A549 (cell line): ENCODE measurements at regions not wholly inside any gene's neighbourhood (a gene's known extent, or its start where the extent isn't known, plus 50 kb on each side); places are given as distances from the start of the nearest gene placed in this dataset.
"Not testable (repeated sequence)": the region's sequence is repeated elsewhere in the genome, so short reads cannot be mapped to it uniquely, and the experiment has no call there.

Experiments
- RNF2 ChIP-seq: fragments of 200-600 bp; sonication (generic); IDR thresholded peaks from 2 replicates; pipeline ENCODE4 v1.6.1; 2016; ENCODE audit warnings: low read depth, mild to moderate bottlenecking, antibody characterized with exemption, moderate library complexity, borderline replicate concordance
- TF ChIP-seq, protein P1 (sequence below): fragments of >200 bp; sonication (Bioruptor Twin); formaldehyde crosslinking; IDR thresholded peaks from 3 replicates; pipeline ENCODE4 v1.5.1; 2016

DNA sequence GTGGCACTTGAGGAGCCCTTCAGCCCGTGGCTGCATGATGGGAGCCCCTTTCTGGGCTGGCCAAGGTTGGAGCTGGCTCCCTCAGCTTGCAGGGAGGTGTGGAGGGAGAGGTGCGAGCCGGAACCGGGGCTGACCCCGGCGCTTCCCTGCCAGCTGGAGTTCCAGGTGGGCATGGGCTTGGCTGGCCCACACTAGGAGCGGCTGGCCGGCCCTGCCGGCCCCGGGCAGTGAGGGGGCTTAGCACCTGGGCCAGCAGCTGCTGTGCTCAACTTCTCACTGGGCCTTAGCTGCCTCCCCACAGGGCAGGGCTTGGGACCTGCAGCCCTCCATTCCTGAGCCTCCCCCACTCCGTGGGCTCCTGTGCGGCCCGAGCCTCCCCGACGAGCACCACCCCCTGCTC, 76.4 kb upstream of the FRG2C start:
- TF ChIP-seq RNF2: not testable (repeated sequence)
- TF ChIP-seq, protein P1, sequence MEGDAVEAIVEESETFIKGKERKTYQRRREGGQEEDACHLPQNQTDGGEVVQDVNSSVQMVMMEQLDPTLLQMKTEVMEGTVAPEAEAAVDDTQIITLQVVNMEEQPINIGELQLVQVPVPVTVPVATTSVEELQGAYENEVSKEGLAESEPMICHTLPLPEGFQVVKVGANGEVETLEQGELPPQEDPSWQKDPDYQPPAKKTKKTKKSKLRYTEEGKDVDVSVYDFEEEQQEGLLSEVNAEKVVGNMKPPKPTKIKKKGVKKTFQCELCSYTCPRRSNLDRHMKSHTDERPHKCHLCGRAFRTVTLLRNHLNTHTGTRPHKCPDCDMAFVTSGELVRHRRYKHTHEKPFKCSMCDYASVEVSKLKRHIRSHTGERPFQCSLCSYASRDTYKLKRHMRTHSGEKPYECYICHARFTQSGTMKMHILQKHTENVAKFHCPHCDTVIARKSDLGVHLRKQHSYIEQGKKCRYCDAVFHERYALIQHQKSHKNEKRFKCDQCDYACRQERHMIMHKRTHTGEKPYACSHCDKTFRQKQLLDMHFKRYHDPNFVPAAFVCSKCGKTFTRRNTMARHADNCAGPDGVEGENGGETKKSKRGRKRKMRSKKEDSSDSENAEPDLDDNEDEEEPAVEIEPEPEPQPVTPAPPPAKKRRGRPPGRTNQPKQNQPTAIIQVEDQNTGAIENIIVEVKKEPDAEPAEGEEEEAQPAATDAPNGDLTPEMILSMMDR: not testable (repeated sequence)
